Smooth muscle cell (in vitro differentiated cells): ENCODE measurements at regions not wholly inside any gene's neighbourhood (a gene's known extent, or its start where the extent isn't known, plus 50 kb on each side); places are given as distances from the start of the nearest gene placed in this dataset.

Experiments
- DNase-seq: peaks from one replicate; lab custom pipeline; 2025; ENCODE audit not compliant: unreplicated experiment; lab: John Stamatoyannopoulos, UW
- H2AFZ ChIP-seq: fragments of 200-600 bp; sonication (generic); 2 replicates; pipeline ENCODE4 v1.6.0; 2016; ENCODE audit warnings: antibody characterized with exemption, low read depth, mild to moderate bottlenecking
- H3F3A ChIP-seq: fragments of 200-600 bp; sonication (generic); 2 replicates; pipeline ENCODE4 v1.6.0; 2017; ENCODE audit warnings: antibody characterized with exemption, low read depth
- H3K27ac ChIP-seq: fragments of 200-600 bp; sonication (generic); 2 replicates; pipeline ENCODE4 v1.5.1; 2016; ENCODE audit warnings: low read depth, mild to moderate bottlenecking
- H3K27me3 ChIP-seq: fragments of 200-600 bp; sonication (generic); 2 replicates; pipeline ENCODE4 v1.6.1; 2016; ENCODE audit warnings: low read depth, mild to moderate bottlenecking
- H3K36me3 ChIP-seq: fragments of 200-600 bp; sonication (generic); 2 replicates; pipeline ENCODE4 v1.5.1; 2016; ENCODE audit warnings: low read depth
- H3K4me1 ChIP-seq: fragments of 200-600 bp; sonication (generic); 2 replicates; pipeline ENCODE4 v1.5.1; 2016; ENCODE audit warnings: low read depth
- H3K4me2 ChIP-seq: fragments of 200-600 bp; sonication (generic); 2 replicates; pipeline ENCODE4 v1.6.0; 2016; ENCODE audit warnings: mild to moderate bottlenecking
- H3K4me3 ChIP-seq: fragments of 200-600 bp; sonication (generic); 2 replicates; pipeline ENCODE4 v1.5.1; 2016; ENCODE audit warnings: mild to moderate bottlenecking
- H3K79me2 ChIP-seq: fragments of 200-600 bp; sonication (generic); 2 replicates; pipeline ENCODE4 v1.6.0; 2016; ENCODE audit warnings: low read depth, mild to moderate bottlenecking
- H3K9ac ChIP-seq: fragments of 200-600 bp; sonication (generic); 2 replicates; pipeline ENCODE4 v1.6.0; 2016; ENCODE audit warnings: low read depth
- H3K9me3 ChIP-seq: fragments of 200-600 bp; sonication (generic); replicated peaks from 2 replicates; pipeline ENCODE4 v1.5.1; 2016; ENCODE audit warnings: low read depth
- H4K20me1 ChIP-seq: fragments of 200-600 bp; sonication (generic); 2 replicates; pipeline ENCODE4 v1.6.0; 2016; ENCODE audit warnings: low read depth
- CTCF ChIP-seq: fragments of 200-600 bp; sonication (generic); IDR thresholded peaks from 2 replicates; pipeline ENCODE4 v1.5.1; 2017; ENCODE audit warnings: borderline replicate concordance, mild to moderate bottlenecking, antibody characterized with exemption; ENCODE audit not compliant: insufficient read depth, poor library complexity, severe bottlenecking
- WGBS: methylation state at CpG from one replicate; pipeline ENCODE4 v1.1.7; 2016; ENCODE audit warnings: low lambda C conversion rate; 5-methylcytosine and 5-hydroxymethylcytosine counted together

GRCh38 chr5:128649192-128649591 is 111.1 kb upstream of the FBN2 start:
- Histone ChIP-seq H3K36me3 (no peaks in the 10 kb centered on the region), H3K4me1 (peaks cover 8% of the 10 kb centered on the region), H3K27ac (no peak overlapping the region), H3K27me3 (no peaks in the 10 kb centered on the region), H3F3A (no peaks in the 10 kb centered on the region), H3K4me3 (no peak overlapping the region), H3K4me2 (no peak overlapping the region), H3K79me2 (no peaks in the 10 kb centered on the region), H3K9me3 (no peaks in the 10 kb centered on the region), H2AFZ (no peak overlapping the region), H4K20me1 (no peaks in the 10 kb centered on the region), H3K9ac (no peak overlapping the region)
- no peak for DNase-seq
- TF ChIP-seq CTCF, result no peak

GRCh38 chr5:128662997-128663396 is 125.0 kb upstream of the FBN2 start:
- Histone ChIP-seq H3K9me3 (no peaks in the 10 kb centered on the region), H3K4me1 (no peaks in the 10 kb centered on the region), H3K27me3 (no peaks in the 10 kb centered on the region), H3K4me2 (no peak overlapping the region), H3K4me3 (no peak overlapping the region), H2AFZ (no peak overlapping the region), H3K27ac (no peak overlapping the region), H3K9ac (no peak overlapping the region), H3K79me2 (no peaks in the 10 kb centered on the region), H4K20me1 (no peaks in the 10 kb centered on the region), H3F3A (no peaks in the 10 kb centered on the region), H3K36me3 (no peaks in the 10 kb centered on the region)
- no peak for TF ChIP-seq CTCF
- DNase-seq, result no peak
- WGBS, result 80% methylated on average over 2 of the region's 2 CpGs

DNA sequence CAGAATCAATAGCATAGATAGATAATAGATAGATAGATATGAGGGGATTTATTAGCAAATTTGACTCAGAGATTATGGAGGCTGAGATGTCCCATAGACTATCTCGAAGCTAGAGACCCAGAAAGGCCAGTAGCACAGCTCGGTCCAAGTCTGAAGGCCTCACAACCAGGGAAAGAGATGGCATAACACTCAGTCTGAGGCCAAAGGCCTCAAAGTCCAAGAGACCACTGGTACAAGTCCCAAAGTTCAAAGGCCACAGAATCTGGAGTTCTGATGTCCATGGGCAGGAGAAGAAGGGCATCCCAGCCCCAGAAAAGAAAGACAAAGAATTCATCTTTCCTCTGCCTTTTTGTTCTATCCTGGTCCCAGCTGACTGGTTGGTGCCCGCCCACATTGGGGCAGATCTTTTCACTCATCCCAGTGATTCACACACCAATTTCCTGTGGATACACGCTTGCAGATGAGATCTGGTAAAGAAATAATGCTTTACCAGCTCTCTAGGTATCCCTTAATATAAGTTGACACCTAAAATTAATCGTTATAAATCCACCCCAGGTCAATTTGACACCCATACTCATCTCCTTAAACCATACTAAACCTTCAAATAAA is 127.8 kb upstream of the FBN2 start:
- no peaks in the 10 kb centered on the region for H3K36me3 ChIP-seq
- H3K4me1 ChIP-seq, result no peaks in the 10 kb centered on the region
- no peaks in the 10 kb centered on the region for H3K9me3 ChIP-seq
- no peak overlapping the region for H3K27ac ChIP-seq
- WGBS, result 87% methylated on average over 5 of the region's 5 CpGs
- no peaks in the 10 kb centered on the region for H4K20me1 ChIP-seq
- no peaks in the 10 kb centered on the region for H3F3A ChIP-seq
- no peak overlapping the region for H3K9ac ChIP-seq
- no peak for DNase-seq
- no peaks in the 10 kb centered on the region for H3K27me3 ChIP-seq
- TF ChIP-seq CTCF, result no peak
- no peaks in the 10 kb centered on the region for H3K79me2 ChIP-seq
- H3K4me3 ChIP-seq, result no peak overlapping the region
- no peak overlapping the region for H2AFZ ChIP-seq
- H3K4me2 ChIP-seq, result no peak overlapping the region

DNA sequence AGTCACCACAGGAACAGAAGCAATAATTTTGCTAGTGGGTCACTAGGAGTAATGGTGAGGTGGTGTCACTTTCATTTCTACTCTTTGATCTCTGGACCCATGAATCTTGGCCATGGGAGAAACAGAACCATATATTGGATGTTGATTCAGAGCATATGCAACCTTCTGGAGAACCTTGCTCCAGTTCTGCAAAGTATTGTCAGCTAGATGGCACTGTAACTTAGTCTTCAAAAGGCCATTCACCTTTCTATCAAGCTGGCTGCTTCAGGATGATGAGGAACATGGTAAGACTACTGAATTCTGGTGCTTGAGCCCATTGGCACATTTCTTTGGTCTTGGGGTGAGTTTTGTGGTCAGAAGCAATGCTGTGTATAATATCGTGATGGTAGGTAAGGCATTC is 129.1 kb upstream of the FBN2 start:
- H3K4me1 ChIP-seq, result peaks cover 5% of the 10 kb centered on the region
- no peaks in the 10 kb centered on the region for H3K27me3 ChIP-seq
- H3K9ac ChIP-seq, result no peak overlapping the region
- no peaks in the 10 kb centered on the region for H3K9me3 ChIP-seq
- no peaks in the 10 kb centered on the region for H3K79me2 ChIP-seq
- H3K4me2 ChIP-seq, result no peak overlapping the region
- H3K4me3 ChIP-seq, result no peak overlapping the region
- H2AFZ ChIP-seq, result no peak overlapping the region
- no peaks in the 10 kb centered on the region for H4K20me1 ChIP-seq
- WGBS, result 82% methylated on average over 1 of the region's 1 CpG
- DNase-seq, result no peak
- TF ChIP-seq CTCF, result peak; percentile 4
- no peak overlapping the region for H3K27ac ChIP-seq
- H3F3A ChIP-seq, result no peaks in the 10 kb centered on the region
- no peaks in the 10 kb centered on the region for H3K36me3 ChIP-seq
